Peyer's patch (tissue), 4 donors: ENCODE measurements at regions not wholly inside any gene's neighbourhood (a gene's known extent, or its start where the extent isn't known, plus 50 kb on each side); places are given as distances from the start of the nearest gene placed in this dataset.
"Not testable (repeated sequence)": the region's sequence is repeated elsewhere in the genome, so short reads cannot be mapped to it uniquely, and the experiment has no call there.

Experiments
- CTCF ChIP-seq, 6 experiments: fragments of 450-650 bp in 4 of 6; fragments of 200-600 bp in 2 of 6; sonication (generic) in 1 of 6; IDR thresholded peaks; one replicate each; pipeline ENCODE4 v1.5.1; 2017 to 2019; ENCODE audit warnings: antibody characterized with exemption in 6 of 6, mild to moderate bottlenecking in 3 of 6, moderate library complexity in 1 of 6
- POLR2A ChIP-seq, 2 donors: fragments of 450-650 bp; IDR thresholded peaks; one replicate each; pipeline ENCODE4 v1.5.1; 2017; ENCODE audit warnings: antibody characterized with exemption in 2 of 2, mild to moderate bottlenecking in 2 of 2, moderate library complexity in 2 of 2

- not testable (repeated sequence) for TF ChIP-seq CTCF, POLR2A (IDR thresholded peaks at IDR 0.05)
Measured at GRCh38 chr22:11604635-11605395, 3923.2 kb upstream of the OR11H1 start.
